GM19452 (cell line): ENCODE measurements at regions not wholly inside any gene's neighbourhood (a gene's known extent, or its start where the extent isn't known, plus 50 kb on each side); places are given as distances from the start of the nearest gene placed in this dataset.

Experiments used
- ATAC-seq: cut with Tn5 transposase; IDR thresholded peaks from one replicate; pipeline ENCODE4 v1.9.1; 2021; ENCODE audit not compliant: unreplicated experiment

DNA sequence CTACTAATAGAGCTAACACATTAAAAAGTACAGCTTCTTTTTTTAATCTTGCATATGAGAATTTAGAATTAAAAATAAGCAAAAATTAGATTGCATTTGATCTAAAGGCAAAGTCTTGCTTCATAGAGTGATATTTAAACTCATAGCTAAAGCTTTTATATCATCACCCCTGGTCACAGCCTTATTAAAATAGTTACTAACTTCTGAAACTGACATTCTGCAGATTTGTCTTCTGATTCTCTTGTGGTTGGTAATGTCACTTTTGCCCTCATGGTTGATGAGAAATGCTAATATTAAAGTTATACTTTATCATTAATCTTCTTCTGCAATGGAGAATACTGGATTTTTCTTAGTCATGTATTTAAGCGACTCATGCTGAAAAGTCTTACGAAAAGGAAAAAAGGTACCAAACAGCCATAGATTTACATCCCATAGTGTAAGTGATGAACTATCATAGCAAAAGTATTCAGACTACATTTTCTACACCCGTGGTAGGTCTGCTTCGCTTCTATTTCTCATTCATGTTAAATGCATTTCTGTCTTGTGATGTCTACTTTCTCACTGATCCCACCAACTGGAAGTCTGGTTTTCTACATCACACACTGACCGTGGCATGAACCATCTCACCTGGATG, 330.5 kb upstream of the B3GALT2 start:
- no peak for ATAC-seq

DNA sequence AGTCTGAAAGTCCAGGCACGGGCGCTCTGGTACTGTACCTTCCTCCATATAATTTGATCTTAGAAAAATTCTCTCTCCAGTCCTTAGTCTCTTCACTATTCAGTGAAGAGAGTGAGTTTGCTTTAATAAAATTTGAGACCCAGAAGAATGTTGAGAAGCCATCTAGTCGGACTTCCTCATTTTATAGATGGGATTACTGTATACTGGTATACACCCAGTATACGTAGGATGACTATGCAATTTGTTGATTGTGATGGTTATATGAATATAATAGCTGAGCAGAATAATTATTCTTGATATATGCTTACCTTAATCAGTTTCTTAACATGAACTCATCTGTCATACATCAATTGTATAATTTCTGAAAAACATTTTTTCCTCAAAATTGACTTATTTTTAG, 328.0 kb upstream of the B3GALT2 start:
- ATAC-seq, result no peak

DNA sequence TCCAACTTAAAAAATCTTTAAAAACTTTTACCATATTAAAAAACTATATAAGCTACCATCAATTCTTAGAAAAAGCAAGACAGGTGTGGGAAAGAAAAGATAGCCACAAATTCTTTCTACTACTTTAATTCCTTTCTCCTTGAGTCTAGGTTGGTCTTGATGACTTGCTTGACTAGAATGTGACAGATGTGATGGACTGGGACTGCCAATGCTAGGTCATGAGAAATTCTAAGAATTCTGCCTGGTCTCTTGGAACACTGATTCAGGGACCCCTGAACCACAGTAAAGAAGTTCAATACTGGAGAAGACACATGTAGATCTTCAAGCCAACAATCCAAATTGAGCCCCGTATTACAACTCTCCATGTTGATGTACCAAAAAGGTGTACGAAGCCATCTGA, 326.6 kb upstream of the B3GALT2 start:
- no peak for ATAC-seq

- no peak for ATAC-seq
Observed at GRCh38 chr1:193504920-193505319, 318.5 kb upstream of the B3GALT2 start.

GRCh38 chr1:193498088-193498655, 311.8 kb upstream of the B3GALT2 start:
- ATAC-seq, result no peak

DNA sequence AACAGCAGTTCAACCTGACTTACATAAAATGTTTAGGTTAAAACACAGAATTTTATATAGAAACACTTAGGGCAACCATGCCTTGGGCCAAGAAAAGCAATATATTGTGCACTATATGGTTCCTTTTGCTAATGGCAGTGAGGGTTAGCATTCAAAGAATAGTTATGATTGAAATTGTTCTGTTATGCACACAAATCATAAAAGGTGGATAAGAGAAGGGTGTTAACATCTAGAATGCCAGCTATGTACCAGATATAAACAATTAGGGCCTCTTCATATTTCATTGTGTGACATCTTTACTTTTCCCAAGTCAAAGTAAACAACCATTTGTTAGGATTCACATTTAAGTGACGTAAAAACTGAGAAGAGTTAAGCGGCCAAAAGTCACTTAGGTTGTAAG, 308.0 kb upstream of the B3GALT2 start:
- no peak for ATAC-seq

DNA sequence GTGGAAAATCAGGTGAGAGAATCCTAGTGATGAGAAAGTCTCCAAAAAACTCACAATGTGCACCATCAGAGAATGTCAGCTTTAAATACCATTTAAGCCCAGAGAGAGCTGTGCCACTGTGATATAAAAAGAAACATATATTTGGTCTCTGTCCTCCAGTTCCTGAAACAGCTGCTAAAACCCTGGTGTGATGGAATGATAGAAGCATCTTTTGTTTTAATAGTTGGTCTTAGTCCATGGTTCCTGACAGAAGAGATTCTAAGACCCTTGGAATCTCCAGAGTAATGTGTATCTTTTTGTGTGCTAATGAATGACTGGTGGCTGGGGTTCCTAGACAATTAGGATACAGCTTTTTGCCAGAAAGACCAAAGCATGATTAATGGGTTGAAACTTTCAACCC, 302.8 kb upstream of the B3GALT2 start:
- ATAC-seq, result no peak

DNA sequence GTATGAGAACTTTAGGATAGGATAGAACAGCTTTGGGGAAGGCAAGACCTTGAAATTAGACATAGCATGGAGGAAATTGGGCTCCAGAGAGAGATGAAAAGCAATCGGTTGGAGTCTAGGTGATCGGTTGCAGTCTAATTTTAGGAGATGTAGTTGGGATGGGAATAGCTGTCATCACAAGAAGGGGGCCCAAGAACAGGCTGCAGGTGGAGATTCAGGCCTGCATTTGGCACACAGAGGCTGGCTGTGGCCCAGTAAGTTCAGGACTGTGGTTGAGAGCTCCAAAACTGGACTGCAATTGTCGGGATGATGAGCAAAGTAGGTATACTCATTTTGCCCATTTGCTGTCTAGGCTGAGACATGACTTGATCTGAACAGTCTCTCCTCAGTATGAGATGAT, 301.3 kb upstream of the B3GALT2 start:
- no peak for ATAC-seq

- peak; percentile 44 for ATAC-seq
Observed at GRCh38 chr1:193486671-193487229, 300.3 kb upstream of the B3GALT2 start.

- ATAC-seq, result no peak
Observed at GRCh38 chr1:193480755-193481154, 294.3 kb upstream of the B3GALT2 start.

GRCh38 chr1:193479187-193479586, 292.8 kb upstream of the B3GALT2 start:
- ATAC-seq, result peak; percentile 99

DNA sequence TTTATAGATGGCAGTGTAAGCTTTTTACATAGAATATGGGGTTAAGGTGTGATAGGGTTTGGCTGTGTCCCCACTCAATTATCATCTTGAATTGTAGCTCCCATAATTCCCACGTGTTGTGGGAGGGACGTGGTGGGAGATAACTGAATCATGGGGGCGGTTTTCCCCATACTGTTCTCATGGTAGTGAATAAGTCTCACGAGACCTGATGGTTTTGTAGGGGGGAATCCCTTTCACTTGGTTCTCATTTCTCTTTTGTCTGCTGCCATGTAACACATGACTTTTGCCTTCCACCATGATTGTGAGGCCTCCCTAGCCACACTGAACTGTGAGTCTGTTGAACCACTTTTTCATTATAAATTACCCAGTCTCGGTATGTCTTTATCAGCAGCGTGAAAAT, 290.3 kb upstream of the B3GALT2 start:
- ATAC-seq, result no peak

DNA sequence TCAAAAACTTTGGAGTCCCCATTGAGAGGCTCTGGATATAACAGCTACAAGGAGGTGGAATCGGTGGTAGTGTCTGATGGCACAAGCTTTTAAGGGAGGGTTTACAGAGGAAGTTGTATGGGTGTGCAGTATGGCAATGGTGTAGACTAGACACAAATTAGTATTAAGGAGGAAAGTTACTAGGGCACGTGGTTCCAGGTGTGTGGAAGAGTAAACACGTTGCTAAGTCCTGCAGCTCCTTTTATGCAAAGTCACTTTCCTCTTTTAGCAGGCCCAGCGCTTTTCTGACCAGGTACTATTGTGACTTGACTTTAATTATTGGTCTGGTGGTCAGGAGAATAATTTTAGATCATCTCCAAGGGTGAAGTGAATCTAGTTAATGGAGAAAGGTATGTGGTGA, 287.5 kb upstream of the B3GALT2 start:
- ATAC-seq, result no peak

GRCh38 chr1:193472838-193473398, 286.5 kb upstream of the B3GALT2 start:
- ATAC-seq, result no peak

DNA sequence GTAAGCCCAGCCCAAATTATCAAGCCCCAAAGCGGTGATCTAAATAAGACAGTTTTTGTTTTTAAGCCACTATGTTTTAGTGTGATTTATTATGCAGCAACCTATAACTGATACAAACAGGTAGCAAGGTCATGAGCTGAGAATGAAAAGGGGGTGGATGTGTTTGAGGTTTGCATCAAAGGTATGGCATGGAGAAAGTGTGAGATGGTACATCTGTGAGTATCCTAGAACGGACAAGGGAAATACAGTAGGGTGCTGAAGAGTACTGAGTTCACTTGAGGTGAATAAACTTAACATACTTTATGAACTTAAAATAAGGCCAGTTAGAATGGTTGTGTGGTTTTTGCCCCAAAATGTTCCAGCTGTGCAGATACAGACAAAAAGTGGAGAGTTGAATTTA, 286.0 kb upstream of the B3GALT2 start:
- ATAC-seq, result no peak

DNA sequence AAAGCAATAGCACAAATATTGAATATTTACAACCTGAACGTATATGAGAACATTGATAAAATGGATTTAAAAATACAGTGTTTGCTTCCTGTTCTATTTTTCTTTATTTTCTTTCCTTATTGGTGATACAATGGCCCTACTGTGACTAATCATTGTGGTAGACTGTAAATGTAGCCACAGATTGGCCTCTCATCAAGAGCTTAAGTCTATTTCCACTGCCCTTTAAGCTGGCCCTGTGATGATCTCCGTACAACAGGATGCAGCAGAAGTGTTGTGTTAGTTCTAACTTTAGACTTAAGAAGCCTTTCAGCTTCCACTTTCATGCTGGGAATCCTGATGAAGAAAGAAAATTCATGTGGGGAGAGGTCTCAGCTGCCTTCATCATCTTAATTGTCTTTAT, 285.6 kb upstream of the B3GALT2 start:
- ATAC-seq, result no peak

DNA sequence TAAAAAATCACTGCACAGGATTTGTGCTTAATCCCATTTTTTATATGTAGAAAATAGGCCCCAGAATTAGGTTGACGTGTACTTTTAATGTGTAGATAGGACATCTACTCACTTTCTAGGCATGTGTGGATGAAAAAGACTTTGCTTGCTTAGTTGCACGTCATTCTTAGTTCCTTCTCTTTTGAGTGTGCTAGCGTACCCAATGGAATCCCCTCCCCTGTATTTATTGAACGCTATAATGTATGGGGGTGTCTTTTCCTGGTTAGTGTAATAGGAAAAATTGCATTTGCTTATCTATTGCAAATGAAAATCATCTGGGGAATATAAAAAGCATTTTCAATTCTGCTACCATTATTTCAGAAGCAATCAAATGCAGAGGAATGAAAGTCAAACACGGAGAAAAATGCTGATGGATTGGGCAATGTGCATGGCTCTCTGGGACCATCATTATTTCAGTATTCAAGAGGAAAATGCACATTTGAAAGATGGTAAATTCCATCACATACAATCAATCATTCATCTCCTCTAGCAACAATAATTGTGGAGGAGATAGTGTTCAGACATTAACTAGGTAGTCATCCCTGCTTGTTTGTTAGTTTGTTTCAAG, 277.0 kb upstream of the B3GALT2 start:
- ATAC-seq, result no peak

GRCh38 chr1:193462629-193463320, 276.4 kb upstream of the B3GALT2 start:
- no peak for ATAC-seq

- no peak for ATAC-seq
Observed at GRCh38 chr1:193458628-193459027, 272.2 kb upstream of the B3GALT2 start.

GRCh38 chr1:193457676-193458075, 271.3 kb upstream of the B3GALT2 start:
- no peak for ATAC-seq

- peak; percentile 55 for ATAC-seq
Observed at GRCh38 chr1:193456811-193457280, 270.4 kb upstream of the B3GALT2 start.
